Epidermal melanocyte (primary cell): ENCODE measurements at regions not wholly inside any gene's neighbourhood (a gene's known extent, or its start where the extent isn't known, plus 50 kb on each side); places are given as distances from the start of the nearest gene placed in this dataset.
"Not testable (repeated sequence)": the region's sequence is repeated elsewhere in the genome, so short reads cannot be mapped to it uniquely, and the experiment has no call there.

Source experiments
- DNase-seq: peaks from one replicate; pipeline ENCODE4 v3.0.0; 2011; ENCODE audit warnings: low spot score; ENCODE audit not compliant: insufficient read length

DNA sequence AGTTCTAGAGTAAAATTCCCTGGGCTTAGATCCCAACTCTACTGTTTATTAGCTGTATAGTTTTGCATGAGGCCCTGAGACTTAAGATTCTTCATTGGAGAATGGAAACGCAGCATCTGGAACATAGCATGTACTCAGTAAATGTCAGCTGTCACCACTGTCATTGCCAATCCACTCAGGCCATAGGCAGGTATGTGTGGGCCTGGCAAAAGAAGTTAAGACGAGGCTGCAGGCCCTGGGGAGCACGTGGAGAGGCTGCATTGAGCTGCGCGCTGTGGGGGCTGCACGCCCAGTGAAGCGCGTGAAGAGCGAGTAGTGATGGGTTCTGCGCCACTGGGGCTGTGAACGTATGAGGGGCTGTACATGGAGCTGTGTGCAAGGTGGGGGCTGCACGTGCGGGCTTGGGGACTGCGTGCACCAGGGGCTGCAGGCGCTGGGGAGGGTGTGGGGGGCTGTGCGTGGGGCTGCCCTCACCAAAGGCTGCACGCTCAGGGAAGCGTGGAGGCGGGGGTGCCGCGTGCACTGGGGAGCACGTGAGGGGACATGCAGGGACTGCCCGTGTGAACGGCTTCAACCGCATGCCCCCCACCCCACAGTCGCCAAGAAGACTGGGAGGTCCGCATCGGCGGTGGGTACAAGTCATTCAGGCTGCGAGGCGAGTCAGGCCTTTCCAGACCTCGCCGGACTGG lies 85.5 kb downstream of the PRR15 start:
- no peak for DNase-seq

DNA sequence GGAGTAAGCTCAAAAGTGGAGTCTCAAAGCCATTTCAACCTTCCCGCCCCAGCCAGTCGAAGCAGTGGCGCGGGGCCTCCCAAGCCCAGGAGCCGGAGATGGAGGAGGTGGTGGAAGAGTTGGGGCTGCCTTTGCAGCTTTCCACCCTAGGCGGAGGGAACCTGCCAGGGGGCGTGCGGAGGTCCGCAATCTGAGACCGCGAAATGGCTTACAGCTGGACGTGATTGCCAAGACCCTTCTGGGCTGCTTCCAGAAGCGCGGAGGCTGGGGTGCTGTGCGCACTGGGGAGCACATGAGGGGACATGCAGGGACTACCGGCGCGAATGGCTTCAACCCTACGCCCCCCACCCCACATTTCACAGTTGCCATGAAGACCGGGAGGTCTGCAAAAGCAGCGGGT lies 86.2 kb downstream of the PRR15 start:
- DNase-seq: no peak

DNA sequence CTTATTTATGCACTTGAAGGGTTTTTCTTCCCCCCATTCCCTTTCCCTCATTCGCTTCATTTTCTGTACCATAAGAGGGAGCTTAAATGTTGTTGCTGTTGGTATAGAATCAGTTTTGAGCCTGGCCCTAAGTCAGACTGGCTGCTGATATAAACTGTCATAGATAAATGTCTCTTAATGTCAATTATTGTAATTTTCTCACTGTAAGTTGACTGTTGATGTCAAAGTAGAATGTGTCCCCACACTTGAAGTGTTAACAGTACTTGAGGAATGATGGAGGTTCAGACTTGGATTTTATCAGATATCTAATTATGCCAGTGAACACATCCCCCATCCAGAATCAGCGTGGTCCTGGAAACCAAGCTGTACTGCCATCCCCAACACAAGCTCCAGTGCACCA lies 87.8 kb downstream of the PRR15 start:
- no peak for DNase-seq

DNA sequence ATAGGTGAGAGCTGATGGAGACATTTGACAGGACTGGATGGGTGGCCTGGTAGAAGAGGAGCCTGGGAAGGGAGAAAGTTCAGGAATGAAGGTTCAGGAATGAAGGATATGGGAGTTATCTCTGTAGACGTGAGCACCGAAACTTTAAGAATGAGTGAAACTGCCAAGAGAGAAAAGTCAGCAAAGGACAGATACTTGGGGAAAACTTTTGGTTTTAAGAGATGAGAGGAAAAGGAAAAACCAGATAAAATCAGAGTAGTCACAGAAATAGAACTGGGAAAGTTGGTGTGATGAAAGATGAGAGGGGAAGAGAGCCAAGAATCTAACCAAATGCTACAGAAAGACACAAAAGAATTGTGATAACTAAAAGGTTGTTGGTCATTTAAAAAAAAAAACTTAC lies 88.9 kb downstream of the PRR15 start:
- DNase-seq: no peak

DNA sequence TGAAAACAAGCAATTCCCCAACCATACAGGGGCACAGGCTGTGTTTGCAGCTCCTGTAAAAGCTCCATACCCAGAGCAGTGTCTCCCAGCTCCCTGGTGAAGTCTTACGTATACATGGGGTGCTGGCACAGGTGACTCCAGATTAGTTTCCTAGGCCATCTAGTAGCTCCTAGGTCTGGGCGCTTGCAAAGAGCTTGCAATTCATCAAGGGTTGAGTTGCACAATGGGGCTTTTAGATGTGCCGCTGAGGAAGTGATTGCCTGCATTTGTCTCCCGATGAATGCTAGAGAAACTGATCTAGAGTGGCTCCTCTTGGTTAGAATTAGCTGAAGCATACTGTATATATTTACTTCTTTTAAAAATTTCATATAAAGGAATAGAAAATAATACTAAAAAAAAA lies 90.7 kb downstream of the PRR15 start:
- not testable (repeated sequence) for DNase-seq

DNA sequence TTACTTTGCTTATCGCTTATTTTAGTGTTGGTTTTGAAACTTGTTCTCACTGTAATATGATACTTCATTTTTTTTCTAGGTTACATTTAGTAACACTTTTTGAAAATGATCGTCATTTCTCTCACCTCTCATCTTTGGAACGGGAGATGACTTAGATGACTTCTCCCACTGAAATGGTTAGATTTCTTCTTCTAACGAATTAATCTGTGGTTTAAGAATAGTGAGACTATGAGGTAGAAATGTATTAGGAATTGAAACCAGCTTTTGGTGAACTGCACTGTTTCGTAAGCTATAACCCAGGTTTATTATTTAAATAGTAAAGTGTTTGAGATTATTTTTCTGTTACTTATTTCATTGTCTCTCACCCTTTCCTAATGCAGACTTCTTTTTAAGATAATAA lies 93.7 kb downstream of the PRR15 start:
- no peak for DNase-seq

DNA sequence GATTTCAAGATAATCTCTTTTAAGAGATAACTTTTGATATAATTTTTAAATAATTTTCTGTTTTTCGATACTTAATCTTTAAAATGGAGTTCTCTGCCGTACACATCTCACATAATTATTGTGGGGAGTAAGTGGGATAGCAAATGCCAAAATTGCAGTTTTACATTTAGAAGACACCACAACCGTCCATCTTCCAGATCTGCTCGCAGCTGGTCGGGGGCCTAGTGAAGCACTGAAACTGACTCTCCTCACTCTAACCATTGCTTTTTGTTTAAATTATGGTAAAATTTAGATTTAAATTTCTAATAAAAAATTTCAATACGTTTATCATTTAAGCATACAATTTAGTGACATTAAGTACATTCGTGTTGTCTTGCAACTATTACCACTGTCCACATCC lies 94.2 kb downstream of the PRR15 start:
- no peak for DNase-seq

DNA sequence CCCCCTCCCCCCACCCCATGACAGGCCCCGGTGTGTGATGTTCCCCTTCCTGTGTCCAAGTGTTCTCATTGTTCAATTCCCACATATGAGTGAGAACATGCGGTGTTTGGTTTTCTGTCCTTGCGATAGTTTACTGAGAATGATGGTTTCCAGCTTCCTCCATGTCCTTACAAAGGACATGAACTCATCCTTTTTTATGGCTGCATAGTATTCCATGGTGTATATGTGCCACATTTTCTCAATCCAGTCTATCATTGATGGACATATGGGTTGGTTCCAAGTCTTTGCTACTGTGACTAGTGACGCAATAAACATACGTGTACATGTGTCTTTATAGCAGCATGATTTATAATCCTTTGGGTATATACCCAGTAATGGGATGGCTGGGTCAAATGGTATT lies 95.6 kb downstream of the PRR15 start:
- not testable (repeated sequence) for DNase-seq

DNA sequence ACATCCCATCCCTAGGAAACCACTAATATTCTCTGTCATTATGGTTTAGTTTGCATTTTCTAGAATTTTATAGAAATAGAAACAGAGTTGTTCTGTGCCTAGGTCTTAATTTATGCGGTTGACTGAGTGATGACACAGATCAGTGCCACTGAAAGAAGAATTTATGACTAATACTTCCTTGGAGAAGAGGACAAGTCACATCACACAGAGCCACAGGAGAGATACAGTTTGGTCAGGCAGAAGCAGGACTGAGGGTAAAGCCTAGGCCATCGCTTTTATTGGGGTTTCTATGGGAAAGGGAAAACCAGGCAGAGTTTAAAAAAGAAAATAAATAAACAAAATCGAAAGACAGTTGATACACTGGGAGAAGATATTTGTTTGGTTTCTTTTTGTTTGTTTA lies 99.3 kb downstream of the PRR15 start:
- not testable (repeated sequence) for DNase-seq

DNA sequence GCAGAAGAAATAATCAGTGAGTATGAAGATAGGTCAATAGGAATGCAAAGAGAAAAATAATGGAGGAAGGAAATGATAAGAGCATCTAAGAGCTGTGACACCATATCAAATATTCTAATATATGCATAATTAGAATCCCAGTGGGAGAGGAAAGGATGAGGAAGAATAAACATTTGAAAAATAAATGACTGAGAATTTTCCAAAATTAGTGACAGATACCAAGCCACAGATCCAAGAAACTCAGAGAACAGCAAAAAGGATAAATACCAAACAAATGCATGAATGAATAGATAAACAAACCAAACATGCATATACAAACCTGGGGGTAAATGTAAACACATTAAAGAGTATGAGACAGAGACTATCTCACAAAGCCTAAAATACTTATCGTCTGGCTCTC lies 101.4 kb downstream of the PRR15 start:
- DNase-seq: not testable (repeated sequence)

DNA sequence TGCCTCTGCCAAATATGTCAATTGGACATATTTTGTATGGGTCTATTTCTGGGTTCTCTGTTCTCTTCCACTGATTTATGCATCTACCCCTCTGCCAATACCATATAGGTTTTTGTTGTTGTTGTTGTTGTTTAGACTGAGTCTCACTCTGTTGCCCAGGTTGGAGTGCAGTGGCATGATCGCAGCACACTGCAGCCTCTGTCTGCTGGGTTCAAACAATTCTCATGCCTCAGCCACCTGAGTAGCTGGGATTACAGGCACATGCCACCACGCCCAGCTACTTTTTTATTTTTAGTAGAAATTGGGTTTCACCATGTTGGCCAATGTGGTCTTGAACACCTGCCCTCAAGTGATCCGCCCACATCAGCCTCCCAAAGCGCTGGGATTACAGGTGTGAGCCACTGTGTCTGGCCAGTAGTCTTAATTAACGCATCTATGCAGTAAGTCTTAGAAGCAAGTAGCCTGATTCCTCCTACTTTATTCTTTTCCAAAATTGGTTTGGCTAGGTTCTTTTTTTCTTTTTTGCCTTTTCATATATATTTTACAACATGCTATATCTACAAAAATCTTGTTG lies 103.5 kb downstream of the PRR15 start:
- not testable (repeated sequence) for DNase-seq

DNA sequence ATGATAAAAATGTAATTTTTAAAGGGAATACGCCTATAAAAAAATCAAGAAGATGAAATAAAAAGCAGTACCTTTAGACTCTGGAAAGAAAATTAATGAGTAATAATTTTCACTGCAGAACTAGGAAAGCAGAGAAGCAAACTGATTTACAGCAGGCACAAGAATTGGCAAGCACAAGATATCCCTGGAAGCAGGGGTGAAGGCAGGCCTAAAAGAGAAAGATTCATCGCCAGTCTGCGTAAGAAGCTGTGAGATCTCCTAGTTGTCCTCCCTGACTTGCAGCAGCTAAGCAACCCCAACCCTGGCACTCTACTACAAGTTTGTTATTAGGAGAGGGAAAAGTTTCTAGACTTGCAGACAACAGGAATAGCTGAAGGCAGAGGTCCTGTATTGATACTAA lies 107.7 kb downstream of the PRR15 start:
- DNase-seq: not testable (repeated sequence)

DNA sequence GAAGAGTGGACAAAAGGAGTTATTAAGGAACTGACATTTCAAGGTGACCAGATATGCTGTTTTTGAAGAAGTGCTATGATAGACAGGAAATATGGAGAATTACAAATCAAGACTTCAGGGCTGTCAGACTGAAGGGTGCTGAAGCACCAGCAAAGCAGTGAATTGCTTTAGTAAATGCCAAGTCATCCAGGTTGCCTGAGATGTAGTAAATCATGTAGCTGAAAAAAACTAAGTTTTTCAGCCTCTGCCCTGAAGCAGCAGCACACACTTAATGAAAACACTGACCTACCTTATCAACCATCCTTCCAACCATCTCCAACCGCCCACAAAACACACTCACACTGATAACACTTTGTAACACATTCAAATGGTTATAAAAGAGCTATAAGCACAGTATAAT lies 110.0 kb downstream of the PRR15 start:
- DNase-seq: not testable (repeated sequence)

DNA sequence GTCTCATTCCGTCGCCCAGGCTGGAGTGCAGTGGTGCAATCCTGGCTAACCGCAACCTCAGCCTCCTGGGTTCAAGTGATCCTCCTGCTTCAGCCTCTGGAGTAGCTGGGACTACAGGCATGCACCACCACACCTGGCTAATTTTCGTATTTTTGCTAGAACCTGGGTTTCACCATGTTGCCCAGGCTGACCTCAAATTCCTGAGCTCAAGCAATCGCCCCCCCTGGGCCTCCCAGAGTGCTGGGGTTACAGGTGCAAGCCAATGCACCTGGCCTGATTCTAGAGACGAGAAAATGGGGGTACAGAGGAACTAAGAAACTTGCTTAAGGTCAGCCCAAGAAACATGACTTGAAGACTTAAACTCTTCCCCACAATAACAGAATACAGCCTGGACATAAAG lies 111.0 kb downstream of the PRR15 start:
- not testable (repeated sequence) for DNase-seq

DNA sequence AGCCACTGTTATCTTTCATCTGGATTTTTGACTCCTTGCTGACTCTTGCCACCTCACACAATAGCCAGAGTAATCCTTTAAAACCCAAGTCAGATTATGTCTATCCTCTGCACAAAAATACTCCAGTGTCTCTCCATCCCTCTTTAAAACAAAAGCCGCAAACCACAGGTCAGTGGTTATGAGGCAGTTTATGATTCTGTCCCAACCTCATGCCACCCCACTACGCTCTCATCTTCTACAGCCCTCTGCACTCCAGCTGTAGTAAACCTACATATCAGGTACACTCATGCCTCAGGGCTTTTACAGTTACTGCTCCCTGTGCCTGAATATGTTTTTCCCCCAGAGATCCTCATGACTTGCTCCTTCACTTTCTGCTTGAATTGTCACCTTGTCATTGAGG lies 113.6 kb downstream of the PRR15 start:
- DNase-seq: not testable (repeated sequence)

DNA sequence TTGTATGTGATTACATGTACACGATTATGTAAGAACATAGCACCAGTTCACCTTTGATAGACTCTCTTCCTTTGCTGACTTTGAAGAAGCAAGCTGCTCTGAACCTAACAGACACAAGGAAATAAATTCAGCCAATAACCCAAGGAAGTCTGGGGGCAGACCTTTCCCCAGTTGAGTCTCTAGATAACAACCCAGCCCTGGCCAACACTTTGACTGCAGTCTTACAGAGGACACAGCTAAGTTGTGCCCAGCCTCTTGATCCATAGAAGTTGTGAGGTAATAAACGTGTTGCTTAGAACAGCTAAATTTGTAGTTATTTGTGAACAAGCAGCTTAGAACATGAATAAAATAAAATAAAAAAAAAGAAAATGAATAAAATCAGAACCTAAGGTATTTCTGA lies 116.3 kb downstream of the PRR15 start:
- DNase-seq: not testable (repeated sequence)

DNA sequence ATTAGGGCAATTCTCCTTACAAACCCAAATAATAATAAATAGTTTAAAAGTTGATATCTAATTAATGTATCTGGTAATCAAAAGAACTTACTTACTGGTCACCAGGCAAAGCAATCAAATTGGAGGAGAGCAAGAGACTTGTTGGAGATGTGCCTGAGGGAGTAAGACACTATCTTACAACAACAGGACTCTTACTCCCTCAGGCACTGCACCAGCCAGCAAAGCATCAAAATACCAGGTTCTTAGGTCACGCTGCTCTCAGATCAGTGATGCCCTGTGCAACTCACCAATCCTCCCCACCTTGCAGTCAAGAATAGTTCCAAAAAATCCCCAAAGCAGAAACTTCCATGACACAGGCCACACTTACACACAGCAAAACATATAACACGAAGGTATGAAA lies 117.0 kb downstream of the PRR15 start:
- not testable (repeated sequence) for DNase-seq

DNA sequence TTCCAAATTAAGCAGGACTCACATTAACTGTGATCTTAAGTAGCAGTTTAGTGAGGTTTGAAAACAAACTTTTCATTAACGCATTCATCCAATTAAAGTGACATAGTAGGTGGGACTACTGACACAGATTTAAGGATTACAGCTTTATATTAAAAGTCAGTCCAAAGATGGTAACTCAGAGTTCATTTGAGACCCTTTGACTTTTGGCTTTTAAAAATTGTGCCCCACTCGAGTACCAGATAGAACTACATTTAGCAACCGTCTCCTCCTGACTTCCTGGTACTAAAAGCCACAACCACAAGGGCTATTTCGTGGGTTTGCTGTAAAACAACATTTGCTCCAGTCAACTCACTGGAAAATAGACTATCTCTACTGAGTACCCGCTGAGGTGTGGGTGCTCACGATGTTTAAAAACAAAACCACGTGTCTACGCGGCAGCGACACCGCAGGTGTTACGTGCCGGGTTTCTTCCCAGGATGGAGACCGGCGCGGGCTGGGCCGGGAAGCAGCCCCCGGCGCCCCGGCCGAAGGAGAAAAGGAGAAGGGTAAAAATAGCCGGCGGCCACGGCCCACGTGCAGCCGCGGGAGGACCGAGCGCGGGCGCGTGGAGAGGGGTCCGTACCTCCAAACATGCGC lies 120.6 kb downstream of the PRR15 start:
- not testable (repeated sequence) for DNase-seq

DNA sequence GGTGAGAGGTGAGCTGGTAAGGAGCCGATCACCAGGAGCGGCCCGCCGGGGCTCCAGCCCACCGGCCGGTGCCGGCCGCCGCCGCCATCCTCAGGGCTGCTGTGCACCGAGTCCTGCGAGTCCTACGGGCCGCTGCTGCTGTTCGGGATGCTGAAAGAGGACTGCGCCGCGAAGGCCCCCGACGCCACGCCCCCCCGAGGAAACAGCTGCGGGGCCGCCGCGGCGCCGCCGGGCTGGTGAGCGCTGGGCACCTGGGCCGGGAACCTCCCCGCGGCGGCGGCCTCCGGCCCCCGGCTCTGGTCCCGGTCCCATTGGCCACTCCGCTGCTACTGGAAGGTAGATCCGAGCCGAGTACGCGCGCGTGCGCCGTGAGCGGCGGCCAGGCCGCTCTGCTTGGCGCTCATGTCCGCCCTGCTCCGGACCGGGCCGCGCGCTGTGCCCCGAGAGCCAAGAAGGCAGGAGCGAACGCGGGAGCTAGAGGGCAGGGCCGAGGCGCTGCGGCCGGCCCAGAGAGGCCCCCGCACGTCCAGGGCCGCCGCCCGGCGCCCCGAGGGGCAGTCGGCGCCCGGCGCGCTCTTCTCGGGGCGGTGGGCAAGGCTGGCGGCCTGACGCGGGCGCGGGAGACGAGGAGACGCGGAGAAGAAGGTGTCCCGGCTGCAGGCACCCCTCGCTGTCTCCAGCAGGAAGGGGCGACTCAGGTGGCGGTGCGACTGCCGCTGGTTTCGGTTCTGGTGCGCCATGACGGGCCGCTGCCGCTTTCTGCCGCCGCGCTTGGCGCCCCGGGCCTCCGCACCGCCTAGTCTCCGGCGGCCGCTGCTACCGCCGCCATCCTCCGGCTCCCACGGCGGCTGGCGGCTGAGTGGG lies 121.3 kb upstream of the WIPF3 start:
- DNase-seq: peak; percentile 19

DNA sequence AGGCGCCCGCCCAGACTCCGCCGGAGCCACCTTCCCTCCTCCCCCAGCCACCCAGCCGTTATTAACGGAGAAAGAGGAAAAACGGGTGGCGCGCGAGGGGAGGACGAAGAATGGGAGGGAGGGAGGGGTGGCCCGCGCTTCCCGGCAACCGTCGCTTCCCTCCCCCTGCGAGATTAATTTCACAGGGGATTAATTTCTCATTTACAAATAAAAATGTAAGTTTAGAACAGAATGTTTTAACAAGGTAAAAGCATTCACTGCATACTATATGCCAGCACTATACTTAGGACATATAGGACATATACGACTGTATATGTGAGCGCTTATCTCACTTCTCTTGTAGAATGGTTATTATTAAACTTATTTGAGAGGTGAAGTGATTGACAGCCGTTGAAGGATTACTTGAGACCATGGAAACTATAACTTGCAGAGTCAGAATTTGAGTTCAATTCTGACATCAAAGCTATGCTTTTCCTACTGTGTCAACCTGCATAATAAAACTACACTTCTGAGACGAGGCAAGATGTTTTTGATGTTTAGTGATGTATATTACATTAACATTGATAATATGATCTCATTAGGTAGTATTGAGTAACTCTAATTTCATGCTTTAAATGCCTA lies 120.5 kb upstream of the WIPF3 start:
- not testable (repeated sequence) for DNase-seq

DNA sequence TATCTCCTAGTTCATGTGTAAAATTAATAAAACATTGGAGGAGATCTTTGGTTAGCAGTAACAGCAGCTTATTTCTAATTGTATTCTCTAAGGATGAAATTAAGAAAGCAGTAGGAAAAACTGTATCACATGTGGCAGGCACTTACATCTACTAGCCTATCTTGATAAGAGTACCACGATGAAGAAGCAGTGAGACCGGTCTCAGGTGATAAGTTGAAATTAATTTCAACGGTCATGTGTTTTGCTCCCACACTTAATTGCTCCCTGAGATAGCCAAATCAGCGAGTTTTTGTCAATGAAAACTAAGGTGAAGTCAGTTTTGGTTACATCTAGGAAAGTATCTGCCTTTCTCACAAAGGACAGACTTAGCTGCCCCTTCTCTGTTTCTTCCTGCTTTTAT lies 115.8 kb upstream of the WIPF3 start:
- DNase-seq: not testable (repeated sequence)
